NCI-H774 (cell line): ENCODE measurements at regions not wholly inside any gene's neighbourhood (a gene's known extent, or its start where the extent isn't known, plus 50 kb on each side); places are given as distances from the start of the nearest gene placed in this dataset.
"Not testable (repeated sequence)": the region's sequence is repeated elsewhere in the genome, so short reads cannot be mapped to it uniquely, and the experiment has no call there.

ENCODE experiments used
- DNase-seq: peaks from one replicate; lab custom pipeline; 2025; lab: John Stamatoyannopoulos, UW

DNA sequence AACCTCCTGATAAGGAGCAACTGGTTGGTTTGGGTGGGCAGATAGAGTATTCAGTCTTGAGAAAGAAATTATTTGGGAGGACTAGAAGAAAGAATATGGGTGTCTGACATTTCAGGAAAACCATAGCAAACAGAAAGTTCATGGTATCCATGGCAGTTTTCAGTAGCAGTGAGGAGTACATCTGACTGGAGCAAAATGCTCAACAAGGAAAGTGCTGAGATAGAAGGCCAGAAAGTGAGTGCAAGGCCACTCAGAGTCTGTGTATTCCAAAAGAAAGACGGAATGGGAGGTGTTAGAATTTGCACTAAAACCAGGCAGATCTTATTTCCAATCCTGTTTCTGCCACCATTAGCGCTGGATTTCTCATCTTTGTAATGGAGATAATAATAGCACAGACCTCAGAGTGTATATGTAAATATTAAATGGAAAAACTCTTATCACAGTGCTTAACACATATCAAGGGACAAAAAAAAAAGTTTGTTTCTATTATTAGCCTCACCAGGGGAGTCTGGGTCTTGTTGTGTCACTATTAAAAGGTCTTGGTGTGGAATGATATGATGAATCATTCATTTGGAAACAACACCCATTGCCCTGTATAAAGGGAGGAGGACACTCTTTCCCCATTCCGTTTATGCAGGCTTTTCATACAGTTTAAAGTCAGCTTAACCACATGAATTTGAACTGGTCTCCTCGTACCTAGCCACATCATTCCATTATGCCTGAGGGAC is 349.8 kb downstream of the IPO8 start:
- no peak for DNase-seq

- DNase-seq: no peak
Observed at GRCh38 chr12:30330565-30330964, 365.1 kb downstream of the IPO8 start.

GRCh38 chr12:30329281-30329680 is 366.4 kb downstream of the IPO8 start:
- DNase-seq: no peak

DNA sequence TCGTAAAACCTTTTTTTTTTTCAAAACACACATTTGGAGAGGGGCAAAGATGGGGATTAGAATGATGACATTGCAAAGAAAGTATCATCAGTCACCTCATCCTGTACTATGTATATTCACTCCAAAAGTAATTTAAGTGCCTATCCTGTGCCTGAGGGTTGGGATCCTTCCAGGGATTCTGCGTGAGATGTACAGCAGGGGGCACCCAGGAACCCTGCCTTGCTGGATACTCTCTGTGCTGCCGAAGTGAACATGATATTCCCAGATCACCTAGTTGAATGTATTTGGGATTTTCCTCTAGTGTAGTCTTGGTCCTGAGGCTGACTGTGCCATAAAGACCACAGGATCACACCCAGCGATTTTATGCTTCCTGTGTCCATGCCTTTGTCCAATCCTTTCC is 372.7 kb downstream of the IPO8 start:
- no peak for DNase-seq

DNA sequence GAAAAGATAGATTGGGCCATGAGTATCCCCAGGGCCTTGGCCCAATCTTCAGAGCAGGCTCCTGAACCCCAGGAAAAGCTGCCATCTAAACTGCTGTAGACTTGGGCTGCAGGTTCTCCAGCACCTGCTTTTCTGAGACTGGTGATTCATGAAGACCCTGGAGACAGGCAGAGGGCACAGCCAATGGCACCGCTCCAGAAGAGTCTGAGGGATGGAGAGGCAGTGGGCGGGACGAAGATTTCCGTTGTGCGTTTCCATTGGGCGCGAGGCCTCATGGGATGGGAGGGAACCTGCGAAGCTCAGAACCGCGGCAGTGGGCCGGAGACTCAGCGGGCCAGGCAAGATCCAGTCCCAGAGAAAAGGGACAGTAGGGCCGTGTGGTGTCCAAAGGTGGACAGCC is 375.1 kb downstream of the IPO8 start:
- DNase-seq: no peak

DNA sequence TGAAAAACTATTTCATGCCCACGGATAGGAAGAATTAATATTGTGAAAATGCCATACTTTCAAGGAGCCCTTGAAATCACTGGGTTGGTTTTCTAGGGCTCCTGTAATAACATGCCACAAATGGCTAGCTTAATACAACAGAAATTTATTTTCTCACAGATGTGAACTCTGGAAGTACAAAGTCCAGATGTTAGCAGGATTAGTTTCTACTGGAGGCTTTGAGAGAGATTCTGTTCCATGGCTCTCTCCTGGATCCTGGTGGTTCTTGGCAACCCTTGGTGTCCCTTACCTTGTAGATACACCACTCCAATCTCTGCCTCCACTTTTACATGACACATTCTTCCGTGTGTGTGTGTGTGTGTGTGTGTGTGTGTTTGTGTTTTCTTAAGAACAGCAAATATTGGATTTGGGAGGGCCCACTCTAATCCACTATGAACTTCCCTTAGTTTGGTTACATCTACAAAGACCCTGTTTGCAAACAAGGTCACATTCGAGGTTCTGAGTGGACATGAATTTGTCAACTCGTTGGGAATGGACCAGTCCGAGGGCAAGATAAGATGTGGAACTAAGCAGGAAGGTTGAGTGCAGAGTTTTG is 381.1 kb downstream of the IPO8 start:
- DNase-seq: no peak

DNA sequence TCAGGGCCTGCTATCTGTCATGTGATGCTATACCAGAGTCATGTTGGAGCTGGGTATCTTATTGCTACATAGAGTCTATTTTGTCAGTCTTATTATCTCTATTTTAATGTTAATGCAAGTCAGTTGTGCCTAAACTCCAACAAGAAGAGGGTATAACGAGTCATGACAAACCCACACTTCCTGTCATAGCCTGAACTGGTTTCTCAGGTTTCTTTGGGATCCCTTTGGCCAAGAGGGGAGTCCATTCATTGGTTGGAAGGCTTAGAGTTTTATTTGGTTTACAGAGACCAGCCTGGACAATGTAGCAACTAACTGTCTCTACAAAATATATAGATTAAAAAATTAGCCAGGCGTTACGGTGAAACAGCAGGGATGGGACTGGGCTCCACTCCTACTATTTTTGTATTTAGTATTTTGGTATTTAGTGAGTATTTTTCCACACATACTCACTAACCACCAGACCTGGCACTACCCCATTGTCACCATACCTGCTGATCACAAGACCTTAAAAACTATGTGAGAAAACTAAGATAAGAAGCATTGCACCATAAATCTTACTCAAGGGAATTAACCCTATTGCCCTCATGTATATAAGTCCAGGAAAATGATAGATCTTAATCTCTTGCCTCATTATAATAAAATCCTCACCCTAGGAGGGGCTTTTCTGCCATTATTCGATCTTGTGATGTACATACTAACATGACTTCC is 387.5 kb downstream of the IPO8 start:
- no peak for DNase-seq

DNA sequence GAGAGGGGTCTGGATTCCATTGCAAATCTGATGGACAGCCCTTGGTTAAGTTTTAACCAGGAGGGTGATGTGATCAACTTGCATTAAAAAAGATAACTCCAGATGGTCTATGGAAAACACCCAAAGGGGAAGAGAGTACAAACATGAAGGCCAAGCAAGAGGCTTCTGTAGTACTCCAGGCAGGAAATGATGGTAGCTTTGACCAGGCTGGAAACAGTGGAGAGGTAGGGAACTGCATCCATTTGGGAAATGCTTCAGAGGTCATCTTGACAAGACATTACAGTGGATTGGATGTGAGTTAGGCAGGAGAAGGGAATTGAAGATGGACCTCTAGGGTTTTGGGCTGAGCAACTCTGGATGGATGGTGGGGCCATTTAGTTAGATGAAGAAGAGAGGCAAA is 391.1 kb downstream of the IPO8 start:
- DNase-seq: no peak

GRCh38 chr12:30301291-30301690 is 394.4 kb downstream of the IPO8 start:
- no peak for DNase-seq

- no peak for DNase-seq
Observed at GRCh38 chr12:30296486-30296885, 399.2 kb downstream of the IPO8 start.

- DNase-seq: no peak
Observed at GRCh38 chr12:30286345-30286926, 409.2 kb downstream of the IPO8 start.

DNA sequence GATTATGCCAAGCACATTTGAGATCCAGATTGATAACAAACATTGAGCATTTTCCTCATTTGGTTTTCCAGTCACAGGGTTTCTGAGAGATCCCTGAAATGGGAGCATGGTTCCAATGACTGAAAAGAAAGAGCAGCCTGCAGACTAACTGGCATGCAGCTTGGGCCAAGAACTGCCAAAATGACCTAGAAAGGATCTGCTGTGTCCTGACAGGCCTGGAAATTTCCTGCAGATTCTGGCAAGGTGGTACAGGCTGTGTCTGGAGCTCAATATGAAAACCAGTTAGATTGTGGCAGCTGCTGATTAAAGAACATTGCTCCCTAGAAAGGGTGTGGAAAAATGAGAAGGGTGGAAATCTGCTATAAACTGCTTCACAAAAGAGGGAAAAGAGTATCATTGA is 417.3 kb downstream of the IPO8 start:
- no peak for DNase-seq

DNA sequence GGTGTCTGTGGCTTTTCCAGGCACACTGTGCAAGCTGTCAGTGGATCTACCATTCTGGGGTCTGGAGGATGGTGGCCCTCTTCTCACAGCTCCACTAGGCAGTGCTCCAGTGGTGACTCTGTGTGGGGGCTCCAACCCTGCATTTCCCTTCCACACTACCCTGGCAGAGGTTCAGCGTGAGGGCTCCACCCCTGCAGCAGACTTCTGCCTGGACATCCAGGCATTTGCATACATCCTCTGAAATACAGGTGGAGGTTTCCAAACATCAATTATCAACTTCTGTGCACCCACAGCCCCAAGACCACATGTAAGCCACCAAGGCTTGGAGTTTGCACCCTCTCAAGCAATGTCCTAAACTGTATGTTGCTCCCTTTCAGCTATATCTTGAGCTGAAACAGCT is 423.2 kb downstream of the IPO8 start:
- DNase-seq: not testable (repeated sequence)

GRCh38 chr12:30269496-30269895 is 426.2 kb downstream of the IPO8 start:
- no peak for DNase-seq

GRCh38 chr12:30268041-30268440 is 427.6 kb downstream of the IPO8 start:
- DNase-seq: no peak

DNA sequence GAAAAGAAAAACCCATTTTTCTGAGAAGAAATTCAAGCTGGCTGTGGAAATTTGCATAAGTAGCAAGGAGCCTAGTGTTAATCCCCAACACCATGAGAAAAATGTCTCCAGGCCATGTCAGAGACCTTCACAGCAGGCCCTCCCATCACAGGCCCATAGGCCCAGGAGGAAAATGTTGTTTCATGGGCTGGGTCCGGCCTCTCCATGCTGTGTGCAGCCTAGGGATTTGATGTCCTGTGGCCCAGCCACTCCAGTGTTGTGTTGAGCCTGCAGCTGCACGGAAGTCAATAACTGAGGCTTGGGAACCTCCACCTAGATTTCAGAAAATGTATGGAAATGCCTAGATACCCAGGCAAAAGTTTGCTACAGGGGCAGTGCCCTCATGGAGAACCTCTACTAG is 432.2 kb downstream of the IPO8 start:
- no peak for DNase-seq

GRCh38 chr12:30257618-30258017 is 438.1 kb downstream of the IPO8 start:
- DNase-seq: no peak

DNA sequence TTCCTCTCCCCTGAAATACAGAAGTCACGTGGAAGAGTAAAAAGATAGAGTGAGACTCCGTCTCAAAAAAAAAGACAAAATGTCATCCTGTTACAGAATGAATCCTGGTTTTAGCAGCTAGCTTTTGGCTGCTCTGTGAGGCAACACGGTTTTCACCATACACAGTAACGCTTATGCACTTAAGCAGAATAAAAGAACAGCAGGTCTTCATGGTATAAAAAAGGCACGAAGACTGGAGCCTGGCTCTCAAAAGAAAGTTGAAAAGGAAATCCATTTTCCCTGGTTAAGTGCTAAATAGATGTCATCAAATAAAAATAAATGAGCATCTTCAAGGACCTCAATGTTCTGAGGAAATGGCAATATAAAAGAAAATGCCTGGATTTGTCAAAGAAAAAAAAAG is 444.1 kb downstream of the IPO8 start:
- no peak for DNase-seq

DNA sequence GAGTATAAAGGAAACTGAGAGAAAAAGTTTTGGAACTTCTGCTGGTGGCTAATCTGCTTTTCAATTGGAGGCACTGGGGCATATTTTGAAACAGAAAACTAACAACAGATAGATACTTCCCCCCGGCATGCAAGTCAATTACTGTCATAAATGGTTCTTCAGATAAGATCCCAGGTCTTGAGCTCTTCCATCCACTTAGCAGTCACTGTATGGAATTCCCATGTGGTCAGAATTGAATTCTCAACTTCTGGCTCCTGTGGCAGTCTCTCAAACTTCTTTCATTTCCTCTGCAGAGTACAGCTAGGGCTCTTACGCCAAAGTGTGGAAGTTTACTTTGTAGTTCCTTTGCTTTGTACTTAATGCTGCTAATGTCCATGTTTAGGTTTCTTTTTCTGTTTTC is 452.2 kb downstream of the IPO8 start:
- no peak for DNase-seq

DNA sequence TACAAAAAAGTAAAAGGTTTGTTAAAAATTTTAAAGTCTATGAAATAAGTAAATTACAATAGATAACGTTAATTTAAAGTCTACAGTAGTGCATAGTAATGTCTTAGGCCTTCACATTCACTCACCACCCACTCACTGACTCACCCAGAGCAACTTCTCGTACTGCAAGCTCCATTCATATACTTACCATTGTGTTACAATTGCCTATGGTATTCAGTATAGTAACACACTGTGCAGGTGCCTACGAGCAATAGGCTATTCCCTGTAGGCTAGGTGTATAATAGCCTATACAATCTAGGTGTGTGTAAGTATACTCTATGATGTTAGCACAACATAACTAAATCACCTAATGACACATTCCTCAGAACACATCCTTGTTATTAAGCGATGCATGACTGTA is 435.3 kb upstream of the TMTC1 start:
- DNase-seq: no peak

DNA sequence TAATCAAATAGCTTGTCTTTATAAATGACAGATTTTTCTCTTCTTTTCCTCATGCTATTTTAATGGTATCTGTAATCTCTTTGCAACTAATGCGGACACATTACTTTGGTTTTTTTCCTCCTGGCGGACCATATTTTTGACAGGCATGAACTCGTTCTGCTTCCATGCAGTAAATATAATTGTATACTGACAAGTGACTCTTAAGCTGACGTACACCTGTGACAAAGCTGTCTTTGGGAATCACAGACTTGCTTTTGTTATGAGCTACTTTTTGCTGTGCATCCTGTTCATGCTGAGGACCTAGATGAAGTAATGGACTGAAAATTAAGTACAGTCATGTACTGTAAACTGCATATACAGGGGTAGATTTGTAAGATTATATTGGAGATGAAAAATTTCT is 434.3 kb upstream of the TMTC1 start:
- DNase-seq: no peak

DNA sequence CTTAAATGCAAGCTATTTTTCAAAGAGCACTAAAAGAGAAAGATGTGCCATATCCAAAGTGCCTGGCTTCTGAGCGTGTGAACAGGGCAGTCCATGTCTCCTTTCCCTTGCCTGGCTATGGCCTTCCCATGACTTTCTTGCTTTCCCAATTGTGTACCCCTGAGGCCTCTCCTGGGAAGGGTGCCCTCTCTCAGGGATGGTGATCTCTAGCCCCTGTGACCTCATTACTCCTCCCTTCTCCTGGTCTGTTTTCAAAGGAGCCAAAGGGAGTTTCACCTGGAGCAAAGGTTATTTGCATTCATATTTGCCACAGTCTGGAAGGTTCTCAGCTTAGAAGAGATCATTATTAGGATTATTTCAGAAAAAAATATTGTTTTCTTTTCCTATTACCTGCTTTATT is 429.4 kb upstream of the TMTC1 start:
- no peak for DNase-seq

GRCh38 chr12:30211743-30212142 is 428.0 kb upstream of the TMTC1 start:
- no peak for DNase-seq
